Neural cell (in vitro differentiated cells): ENCODE measurements at regions not wholly inside any gene's neighbourhood (a gene's known extent, or its start where the extent isn't known, plus 50 kb on each side); places are given as distances from the start of the nearest gene placed in this dataset.

ENCODE experiments used
- EP300 ChIP-seq: fragments of 450-650 bp; conservative IDR thresholded peaks from 2 replicates; pipeline ENCODE4 v1.6.1; 2014; ENCODE audit warnings: antibody characterized with exemption, mild to moderate bottlenecking, moderate library complexity; ENCODE audit not compliant: poor library complexity, severe bottlenecking
- EZH2 ChIP-seq: fragments of 200-600, 300-800 bp; shearing (Covaris generic), sonication (generic); IDR thresholded peaks from 2 replicates; pipeline ENCODE4 v1.6.1; 2014; ENCODE audit warnings: antibody characterized with exemption, low read length, borderline replicate concordance, mild to moderate bottlenecking; ENCODE audit not compliant: insufficient read depth, poor library complexity, severe bottlenecking
- MXI1 ChIP-seq: fragments of 450-650 bp; conservative IDR thresholded peaks from 2 replicates; pipeline ENCODE4 v1.6.1; 2014; ENCODE audit warnings: antibody characterized with exemption, mild to moderate bottlenecking; ENCODE audit not compliant: poor library complexity, severe bottlenecking
- POLR2AphosphoS5 ChIP-seq: IDR thresholded peaks from 2 replicates; pipeline ENCODE4 v1.6.1; 2012
- RAD21 ChIP-seq: fragments of 450-650 bp; conservative IDR thresholded peaks from 2 replicates; pipeline ENCODE4 v1.6.1; 2014; ENCODE audit warnings: antibody characterized with exemption, mild to moderate bottlenecking, moderate library complexity
- REST ChIP-seq: IDR thresholded peaks from 2 replicates; pipeline ENCODE4 v1.6.1; 2012; ENCODE audit warnings: borderline replicate concordance
- SMC3 ChIP-seq: fragments of 450-650 bp; conservative IDR thresholded peaks from 2 replicates; pipeline ENCODE4 v1.6.1; 2014; ENCODE audit warnings: antibody characterized with exemption, mild to moderate bottlenecking, moderate library complexity; ENCODE audit not compliant: poor library complexity
- TF ChIP-seq, protein P1 (sequence below): fragments of 450-650 bp; IDR thresholded peaks from 2 replicates; pipeline ENCODE4 v1.5.1; 2014; ENCODE audit warnings: antibody characterized with exemption, mild to moderate bottlenecking, moderate library complexity; ENCODE audit not compliant: poor library complexity, severe bottlenecking

GRCh38 chr19:30315159-30315558, 57.0 kb upstream of the ZNF536 start:
- TF ChIP-seq SMC3 (no peak), POLR2AphosphoS5 (no peak), RAD21 (no peak), EZH2 (no peak), EP300 (no peak), REST (no peak), MXI1 (no peak)
- TF ChIP-seq, protein P1, sequence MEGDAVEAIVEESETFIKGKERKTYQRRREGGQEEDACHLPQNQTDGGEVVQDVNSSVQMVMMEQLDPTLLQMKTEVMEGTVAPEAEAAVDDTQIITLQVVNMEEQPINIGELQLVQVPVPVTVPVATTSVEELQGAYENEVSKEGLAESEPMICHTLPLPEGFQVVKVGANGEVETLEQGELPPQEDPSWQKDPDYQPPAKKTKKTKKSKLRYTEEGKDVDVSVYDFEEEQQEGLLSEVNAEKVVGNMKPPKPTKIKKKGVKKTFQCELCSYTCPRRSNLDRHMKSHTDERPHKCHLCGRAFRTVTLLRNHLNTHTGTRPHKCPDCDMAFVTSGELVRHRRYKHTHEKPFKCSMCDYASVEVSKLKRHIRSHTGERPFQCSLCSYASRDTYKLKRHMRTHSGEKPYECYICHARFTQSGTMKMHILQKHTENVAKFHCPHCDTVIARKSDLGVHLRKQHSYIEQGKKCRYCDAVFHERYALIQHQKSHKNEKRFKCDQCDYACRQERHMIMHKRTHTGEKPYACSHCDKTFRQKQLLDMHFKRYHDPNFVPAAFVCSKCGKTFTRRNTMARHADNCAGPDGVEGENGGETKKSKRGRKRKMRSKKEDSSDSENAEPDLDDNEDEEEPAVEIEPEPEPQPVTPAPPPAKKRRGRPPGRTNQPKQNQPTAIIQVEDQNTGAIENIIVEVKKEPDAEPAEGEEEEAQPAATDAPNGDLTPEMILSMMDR, result no peak
